PC-3 (cell line): ENCODE measurements at regions not wholly inside any gene's neighbourhood (a gene's known extent, or its start where the extent isn't known, plus 50 kb on each side); places are given as distances from the start of the nearest gene placed in this dataset.

Experiments
- ATAC-seq: fragments of 200-7000 bp; cut with Tn5 transposase; 2 replicates; pipeline ENCODE4 v1.9.1; 2020; ENCODE audit warnings: mild to moderate bottlenecking, moderate library complexity
- BruUV-seq: library from RNA; stranded (reverse); fragments of 400-500 nt; replicated peaks from 2 replicates; lab custom pipeline; 2021; lab: Mats Ljungman, UMichigan
- CTCF ChIA-PET: fragments of 300-600 bp; sonication (Branson Sonifier 250); formaldehyde crosslinking; loops from one replicate; lab custom pipeline; 2022; ENCODE audit warnings: antibody characterized with exemption; lab: Charles Lee
- POLR2A ChIA-PET: fragments of 300-600 bp; sonication (Branson Sonifier 250); formaldehyde crosslinking; loops from one replicate; lab custom pipeline; 2022; ENCODE audit warnings: antibody characterized with exemption; ENCODE audit not compliant: unreplicated experiment; lab: Charles Lee
- DNase-seq: peaks from one replicate; pipeline ENCODE4 v3.0.0-alpha.2; 2015
- H2AFZ ChIP-seq: fragments of 300-600 bp; sonication (generic); 2 replicates; pipeline ENCODE4 v1.6.0; 2016; ENCODE audit warnings: antibody characterized with exemption, low read length
- H3F3A ChIP-seq: fragments of 300-600 bp; sonication (generic); one replicate; pipeline ENCODE4 v1.6.0; 2017; ENCODE audit warnings: antibody characterized with exemption, low read length, control low read depth, mild to moderate bottlenecking; ENCODE audit not compliant: unreplicated experiment
- H3K27ac ChIP-seq: fragments of 300-600 bp; sonication (generic); 2 replicates; pipeline ENCODE4 v1.5.1; 2016; ENCODE audit warnings: mild to moderate bottlenecking, low read length
- H3K27me3 ChIP-seq: fragments of 300-600 bp; sonication (generic); 2 replicates; pipeline ENCODE4 v1.6.1; 2016; ENCODE audit warnings: low read length, mixed read lengths
- H3K36me3 ChIP-seq: fragments of 300-600 bp; sonication (generic); 2 replicates; pipeline ENCODE4 v1.6.1; 2016; ENCODE audit warnings: low read depth, mixed run types, low read length, mixed read lengths
- H3K4me1 ChIP-seq: fragments of 300-600 bp; sonication (generic); 2 replicates; pipeline ENCODE4 v1.5.1; 2016; ENCODE audit warnings: low read length; ENCODE audit not compliant: insufficient read depth
- H3K4me2 ChIP-seq: fragments of 300-600 bp; sonication (generic); 2 replicates; pipeline ENCODE4 v1.6.0; 2016; ENCODE audit warnings: low read length
- H3K4me3 ChIP-seq: fragments of 300-600 bp; sonication (generic); 2 replicates; pipeline ENCODE4 v1.5.1; 2016; ENCODE audit warnings: mild to moderate bottlenecking, low read length, mixed read lengths
- H3K79me2 ChIP-seq: fragments of 300-600 bp; sonication (generic); 2 replicates; pipeline ENCODE4 v1.6.1; 2017; ENCODE audit warnings: low read length, mixed read lengths
- H3K9ac ChIP-seq: fragments of 300-600 bp; sonication (generic); 2 replicates; pipeline ENCODE4 v1.6.0; 2016; ENCODE audit warnings: mild to moderate bottlenecking, low read length
- H3K9me2 ChIP-seq: fragments of 300-600 bp; sonication (generic); replicated peaks from 2 replicates; pipeline ENCODE4 v1.6.1; 2016; ENCODE audit warnings: mixed run types, low read length, mixed read lengths
- H3K9me3 ChIP-seq: fragments of 300-600 bp; sonication (generic); 2 replicates; pipeline ENCODE4 v1.6.1; 2016; ENCODE audit warnings: low read length, mixed read lengths
- H4K20me1 ChIP-seq: fragments of 300-600 bp; sonication (generic); 2 replicates; pipeline ENCODE4 v1.6.1; 2016; ENCODE audit warnings: low read length, mixed read lengths
- CTCF ChIP-seq: fragments of 300-600 bp; sonication (generic); conservative IDR thresholded peaks from 2 replicates; pipeline ENCODE4 v1.5.1; 2017; ENCODE audit warnings: antibody characterized with exemption, low read depth, mild to moderate bottlenecking, low read length
- EZH2 ChIP-seq: fragments of 300-600 bp; sonication (generic); IDR thresholded peaks from one replicate; pipeline ENCODE4 v1.6.1; 2017; ENCODE audit warnings: antibody characterized with exemption, mild to moderate bottlenecking, low read length; ENCODE audit not compliant: unreplicated experiment
- EZH2phosphoT487 ChIP-seq: fragments of 300-600 bp; sonication (generic); IDR thresholded peaks from 2 replicates; pipeline ENCODE4 v1.6.1; 2018; ENCODE audit warnings: mild to moderate bottlenecking, antibody characterized with exemption, low read length, borderline replicate concordance
- intact Hi-C: fragments of 100-400 bp; cut with micrococcal nuclease; formaldehyde crosslinking; loops from 2 replicates; pipeline ENCODE4 v1.9.0; 2023

GRCh38 chr7:115883629-115884028 is 146.9 kb downstream of the TFEC start:
- Histone ChIP-seq H3K4me3 (no peak overlapping the region), H3K4me1 (no peaks in the 10 kb centered on the region), H3K4me2 (no peak overlapping the region), H3K9me3 (no peaks in the 10 kb centered on the region), H3K27ac (no peak overlapping the region), H3K9me2 (no peaks in the 10 kb centered on the region), H3K36me3 (no peaks in the 10 kb centered on the region), H3K9ac (no peak overlapping the region), H3K79me2 (no peaks in the 10 kb centered on the region), H3K27me3 (peaks cover 40% of the 10 kb centered on the region), H3F3A (no peaks in the 10 kb centered on the region), H4K20me1 (no peaks in the 10 kb centered on the region), H2AFZ (no peak overlapping the region)
- ChIA-PET CTCF (no interaction called here), POLR2A (no interaction called here)
- intact Hi-C loops = no loop called here
- TF ChIP-seq EZH2phosphoT487 (no peak), EZH2 (no peak), CTCF (no peak)
- ATAC-seq (no peak), DNase-seq (no peak)
- no TSS peak for BruUV-seq

DNA sequence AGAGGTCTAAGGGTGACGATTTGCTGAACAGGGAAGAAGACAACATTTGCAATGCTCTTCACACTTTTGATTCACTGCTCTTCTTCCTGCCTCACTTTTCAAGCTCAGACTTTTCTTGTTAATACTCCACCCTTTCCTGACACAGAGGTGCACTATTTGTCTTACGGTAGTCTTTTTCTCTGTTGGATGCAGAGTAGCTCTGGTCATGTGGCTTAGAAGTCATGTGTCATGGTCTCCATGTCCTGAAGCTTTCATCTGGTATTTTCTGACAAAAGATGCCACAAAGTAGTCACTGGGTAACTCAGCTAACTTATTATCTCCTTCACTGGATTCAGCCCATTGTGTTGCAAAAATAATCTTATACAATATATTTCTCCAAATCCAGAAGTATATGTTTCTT is 149.1 kb downstream of the TFEC start:
- intact Hi-C loops = no loop called here
- TF ChIP-seq EZH2phosphoT487 (no peak), CTCF (no peak)
- BruUV-seq = no TSS peak
- Histone ChIP-seq H3K4me1 (no peaks in the 10 kb centered on the region), H3K9ac (no peak overlapping the region), H3F3A (no peaks in the 10 kb centered on the region), H3K27ac (no peak overlapping the region), H3K9me2 (no peaks in the 10 kb centered on the region), H3K79me2 (no peaks in the 10 kb centered on the region), H4K20me1 (no peaks in the 10 kb centered on the region), H3K9me3 (no peaks in the 10 kb centered on the region), H3K4me3 (no peak overlapping the region), H3K4me2 (no peak overlapping the region), H2AFZ (no peak overlapping the region), H3K36me3 (no peaks in the 10 kb centered on the region), H3K27me3 (peaks cover 53% of the 10 kb centered on the region)
- ATAC-seq = no peak
- CTCF ChIA-PET = no interaction called here
- no peak for DNase-seq
- POLR2A ChIA-PET = no interaction called here

DNA sequence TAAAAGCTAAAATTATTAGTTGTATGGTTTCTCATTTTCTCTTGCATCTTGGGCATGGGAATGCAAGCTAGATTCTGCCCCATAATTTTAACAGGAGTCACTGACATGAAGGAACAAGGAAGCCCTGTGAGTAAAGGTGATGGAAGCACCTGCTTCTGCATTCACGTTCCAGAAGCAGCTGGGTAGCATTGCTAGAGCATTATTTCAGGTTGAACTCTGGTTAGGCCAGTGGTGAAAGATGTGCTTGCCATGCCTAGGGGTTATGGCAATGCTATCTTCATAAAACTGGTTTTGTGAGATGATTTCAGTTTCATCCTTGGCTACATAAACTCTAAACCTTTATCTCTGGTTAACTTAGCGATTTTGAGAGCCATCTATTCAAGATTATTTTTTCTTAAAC is 151.4 kb downstream of the TFEC start:
- CTCF ChIA-PET = interaction anchor here (0.5 kb wide), 1 partner anchor 331 kb away, joined by 8 read pairs; no protein-coding TSS in a partner anchor
- Histone ChIP-seq H3K27ac (no peak overlapping the region), H3F3A (no peaks in the 10 kb centered on the region), H3K36me3 (no peaks in the 10 kb centered on the region), H3K79me2 (no peaks in the 10 kb centered on the region), H3K4me2 (no peak overlapping the region), H3K9me3 (no peaks in the 10 kb centered on the region), H3K9me2 (no peaks in the 10 kb centered on the region), H3K27me3 (peaks cover 63% of the 10 kb centered on the region), H3K4me1 (no peaks in the 10 kb centered on the region), H3K9ac (no peak overlapping the region), H2AFZ (no peak overlapping the region), H4K20me1 (no peaks in the 10 kb centered on the region), H3K4me3 (no peak overlapping the region)
- ATAC-seq (no peak), DNase-seq (no peak)
- TF ChIP-seq CTCF (no peak), EZH2phosphoT487 (no peak), EZH2 (no peak)
- POLR2A ChIA-PET = no interaction called here
- no TSS peak for BruUV-seq
- intact Hi-C loops = no loop called here
